MM.1S (cell line): ENCODE measurements at regions not wholly inside any gene's neighbourhood (a gene's known extent, or its start where the extent isn't known, plus 50 kb on each side); places are given as distances from the start of the nearest gene placed in this dataset.

ENCODE experiments used
- CTCF ChIP-seq: fragments of 300-600 bp; sonication (generic); IDR thresholded peaks from 2 replicates; pipeline ENCODE4 v1.5.1; 2016; ENCODE audit warnings: antibody characterized with exemption, low read length, mixed read lengths
- EZH2 ChIP-seq: fragments of 300-600 bp; sonication (generic); optimal IDR thresholded peaks from 2 replicates; pipeline ENCODE3; 2017; ENCODE audit warnings: low read depth, mild to moderate bottlenecking, antibody characterized with exemption, low read length, mixed read lengths

- TF ChIP-seq CTCF (no peak), EZH2 (no peak)
Measured at GRCh38 chrX:25819879-25820278, 318.3 kb upstream of the MAGEB18 start.
